HCT116 (cell line): ENCODE measurements at regions not wholly inside any gene's neighbourhood (a gene's known extent, or its start where the extent isn't known, plus 50 kb on each side); places are given as distances from the start of the nearest gene placed in this dataset.

ENCODE experiments used
- ATAC-seq: fragments of 200-7000 bp; cut with Tn5 transposase; 2 replicates; pipeline ENCODE4 v1.9.1; 2020; ENCODE audit warnings: mild to moderate bottlenecking, moderate library complexity
- BruUV-seq: library from RNA; stranded (reverse); fragments of 400-500 nt; replicated peaks from 2 replicates; lab custom pipeline; 2021; lab: Mats Ljungman, UMichigan
- CTCF ChIA-PET: fragments of 300-600 bp; sonication (Branson Sonifier 250); formaldehyde crosslinking; loops from one replicate; lab custom pipeline; 2021; ENCODE audit warnings: antibody characterized with exemption; lab: Charles Lee
- POLR2A ChIA-PET: fragments of 300-600, 350-600 bp; sonication (Branson Sonifier 250); formaldehyde crosslinking; loops from one replicate; lab custom pipeline; 2021; ENCODE audit warnings: antibody characterized with exemption; lab: Charles Lee
- RAD21 ChIA-PET, 2 experiments: fragments of 300-600 bp; sonication (Branson Sonifier 250); formaldehyde crosslinking; loops; one replicate each; lab custom pipeline; 2023; ENCODE audit warnings: low total read pairs in 2 of 2; ENCODE audit not compliant: uncharacterized antibody in 2 of 2, unreplicated experiment in 2 of 2, low non-redundant PET in 1 of 2; lab: Charles Lee
- DNase-seq: peaks from one replicate; pipeline ENCODE4 v3.0.0-alpha.2; 2010; ENCODE audit warnings: low read depth, low spot score
- H2AFZ ChIP-seq: fragments of 200-600 bp; shearing (Covaris generic), sonication (generic); 2 replicates; pipeline ENCODE4 v1.6.1; 2017; ENCODE audit warnings: low read depth, mixed run types, mixed read lengths, antibody characterized with exemption, low read length; ENCODE audit not compliant: poor library complexity, severe bottlenecking
- H3K27ac ChIP-seq: 2 replicates; pipeline ENCODE4 v1.5.1; 2012; ENCODE audit warnings: low read depth, low read length
- H3K27me3 ChIP-seq: fragments of 200-600 bp; sonication (generic); 2 replicates; pipeline ENCODE4 v1.6.1; 2016; ENCODE audit warnings: mixed run types, low read length, mixed read lengths; ENCODE audit not compliant: insufficient read depth
- H3K36me3 ChIP-seq, 2 experiments: fragments of 200-500 bp in 1 of 2; fragments of 200-600 bp in 1 of 2; sonication (Bioruptor generic) in 1 of 2; sonication (generic) in 1 of 2; 2 replicates each; pipeline versions ENCODE4 v1.5.1 to v1.6.1; 2014 to 2016; ENCODE audit warnings: low read length in 2 of 2, inconsistent platforms in 1 of 2, mixed read lengths in 1 of 2, mixed run types in 1 of 2; ENCODE audit not compliant: insufficient read depth in 2 of 2, control insufficient read depth in 1 of 2
- H3K4me1 ChIP-seq, 2 experiments: fragments of 200-600 bp in 1 of 2; sonication (generic) in 1 of 2; 2 replicates each; pipeline versions ENCODE4 v1.5.1 to v1.6.1; 2012 to 2017; ENCODE audit warnings: low read length in 2 of 2, inconsistent platforms in 1 of 2, mild to moderate bottlenecking in 1 of 2, mixed read lengths in 1 of 2, mixed run types in 1 of 2, moderate library complexity in 1 of 2; ENCODE audit not compliant: insufficient read depth in 2 of 2, control insufficient read depth in 1 of 2
- H3K4me2 ChIP-seq: fragments of 200-600 bp; sonication (generic); 2 replicates; pipeline ENCODE4 v1.6.1; 2017; ENCODE audit warnings: mixed run types, low read length, mixed read lengths
- H3K4me3 ChIP-seq, 2 experiments: fragments of 200-600 bp in 1 of 2; sonication (generic) in 1 of 2; replicated peaks in 1 of 2; 2 replicates each; pipeline ENCODE4 v1.5.1; 2011 to 2016; ENCODE audit warnings: low read length in 2 of 2, control low read depth in 1 of 2, low read depth in 1 of 2, mild to moderate bottlenecking in 1 of 2, mixed read lengths in 1 of 2, mixed run types in 1 of 2
- H3K79me2 ChIP-seq: fragments of 200-600 bp; sonication (generic); 2 replicates; pipeline ENCODE4 v1.6.1; 2017; ENCODE audit warnings: mild to moderate bottlenecking, mixed run types, low read length, moderate library complexity, mixed read lengths; ENCODE audit not compliant: insufficient read depth
- H3K9ac ChIP-seq: fragments of 200-600 bp; sonication (generic); 2 replicates; pipeline ENCODE4 v1.6.1; 2016; ENCODE audit warnings: low read length, mixed read lengths
- H3K9me2 ChIP-seq: fragments of 200-600 bp; sonication (generic), shearing (Covaris generic); 2 replicates; pipeline ENCODE4 v1.6.1; 2017; ENCODE audit warnings: mixed run types, mild to moderate bottlenecking, moderate library complexity; ENCODE audit not compliant: insufficient read depth
- H3K9me3 ChIP-seq, 2 experiments: fragments of 200-500 bp in 1 of 2; fragments of 200-600 bp in 1 of 2; sonication (Bioruptor generic) in 1 of 2; sonication (generic) in 1 of 2; 2 replicates each; pipeline ENCODE4 v1.6.1; 2014 to 2017; ENCODE audit warnings: low read length in 2 of 2, mixed read lengths in 2 of 2, inconsistent platforms in 1 of 2, low read depth in 1 of 2, mild to moderate bottlenecking in 1 of 2, mixed run types in 1 of 2, moderate library complexity in 1 of 2; ENCODE audit not compliant: control insufficient read depth in 1 of 2, insufficient read depth in 1 of 2
- H4K20me1 ChIP-seq: fragments of 200-600 bp; sonication (generic), shearing (Covaris generic); 2 replicates; pipeline ENCODE4 v1.6.1; 2017; ENCODE audit warnings: mixed run types, mild to moderate bottlenecking, moderate library complexity; ENCODE audit not compliant: insufficient read depth
- CEBPB ChIP-seq: IDR thresholded peaks from 2 replicates; pipeline ENCODE4 v1.6.1; 2012; ENCODE audit warnings: low read depth
- EGR1 ChIP-seq: IDR thresholded peaks from 2 replicates; pipeline ENCODE4 v1.6.1; 2012; ENCODE audit warnings: low read depth
- ELF1 ChIP-seq: IDR thresholded peaks from 2 replicates; pipeline ENCODE4 v1.6.1; 2012; ENCODE audit warnings: low read depth, borderline replicate concordance
- EZH2phosphoT487 ChIP-seq: fragments of 200-600 bp; IDR thresholded peaks from 2 replicates; pipeline ENCODE4 v1.6.1; 2018; ENCODE audit warnings: antibody characterized with exemption, borderline replicate concordance
- POLR2A ChIP-seq: IDR thresholded peaks from 2 replicates; pipeline ENCODE4 v1.7.0; 2011; ENCODE audit warnings: borderline replicate concordance; ENCODE audit not compliant: insufficient read depth, insufficient read length; ENCODE audit errors: extremely low read depth
- SIN3A ChIP-seq: IDR thresholded peaks from 2 replicates; pipeline ENCODE4 v1.6.1; 2012; ENCODE audit warnings: low read depth
- SP1 ChIP-seq: IDR thresholded peaks from 2 replicates; pipeline ENCODE4 v1.6.1; 2012; ENCODE audit warnings: low read depth
- SRF ChIP-seq: IDR thresholded peaks from 2 replicates; pipeline ENCODE4 v1.6.1; 2012; ENCODE audit warnings: low read depth
- ZNF274 ChIP-seq: fragments of 200-500 bp; sonication (Bioruptor generic); IDR thresholded peaks from 2 replicates; pipeline ENCODE4 v1.6.1; 2014; ENCODE audit warnings: mild to moderate bottlenecking, low read depth, low read length, inconsistent platforms
- intact Hi-C: fragments of 100-400 bp; cut with micrococcal nuclease; formaldehyde crosslinking; loops from 2 replicates; pipeline ENCODE4 v1.10.0; 2022
- TF ChIP-seq, protein P1 (sequence below): IDR thresholded peaks from 2 replicates; pipeline ENCODE4 v1.6.1; 2012; ENCODE audit warnings: low read depth
- TF ChIP-seq, protein P2 (sequence below), 3 experiments: fragments of 200-600 bp in 1 of 3; sonication (generic) in 1 of 3; IDR thresholded peaks in 2 of 3; conservative IDR thresholded peaks in 1 of 3; 2 replicates each; pipeline ENCODE4 v1.5.1; 2012 to 2017; ENCODE audit warnings: low read depth in 2 of 3, low read length in 2 of 3, antibody characterized with exemption in 1 of 3, borderline replicate concordance in 1 of 3, control low read depth in 1 of 3, mild to moderate bottlenecking in 1 of 3, mixed read lengths in 1 of 3, mixed run types in 1 of 3, moderate library complexity in 1 of 3; ENCODE audit not compliant: insufficient read depth in 1 of 3

DNA sequence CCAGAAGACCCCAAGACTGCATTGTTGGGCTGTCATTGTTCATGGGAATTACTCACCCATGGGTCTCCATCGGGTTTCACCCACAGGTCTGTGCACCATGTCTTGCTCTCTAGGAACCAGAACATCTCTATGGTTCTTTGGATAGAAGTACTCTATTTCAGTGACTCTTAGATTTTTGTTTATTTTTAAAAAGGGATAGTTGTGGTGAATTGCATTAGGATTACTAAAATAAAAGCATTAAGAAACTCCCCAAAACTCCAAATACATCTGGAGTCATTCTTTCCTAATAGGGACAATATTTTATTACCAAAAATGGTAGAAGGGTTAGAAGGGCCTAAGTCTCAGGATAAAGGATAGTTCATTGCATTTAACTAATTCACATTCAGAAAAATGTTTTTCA lies 166.9 kb upstream of the TNFAIP3 start:
- no peak overlapping the region for H2AFZ ChIP-seq
- ChIA-PET CTCF (no interaction called here), RAD21 (no interaction called here), POLR2A (no interaction called here)
- BruUV-seq: no TSS peak
- H3K9ac ChIP-seq: no peak overlapping the region
- H4K20me1 ChIP-seq: no peaks in the 10 kb centered on the region
- TF ChIP-seq POLR2A (no peak), EZH2phosphoT487 (no peak), EGR1 (no peak), ELF1 (no peak), ZNF274 (no peak)
- no peak for ATAC-seq
- intact Hi-C loops: no loop called here
- no peak overlapping the region for H3K27ac ChIP-seq
- no peaks in the 10 kb centered on the region for H3K36me3 ChIP-seq
- H3K9me2 ChIP-seq: no peaks in the 10 kb centered on the region
- H3K4me3 ChIP-seq: no peak overlapping the region
- H3K79me2 ChIP-seq: no peaks in the 10 kb centered on the region
- H3K4me1 ChIP-seq: peaks cover 0 to 7% of the 10 kb centered on the region in 2 experiments; a peak in 2 of 4 replicates
- no peak overlapping the region for H3K4me2 ChIP-seq
- H3K9me3 ChIP-seq: no peaks in the 10 kb centered on the region
- H3K27me3 ChIP-seq: no peaks in the 10 kb centered on the region
- no peak for DNase-seq

DNA sequence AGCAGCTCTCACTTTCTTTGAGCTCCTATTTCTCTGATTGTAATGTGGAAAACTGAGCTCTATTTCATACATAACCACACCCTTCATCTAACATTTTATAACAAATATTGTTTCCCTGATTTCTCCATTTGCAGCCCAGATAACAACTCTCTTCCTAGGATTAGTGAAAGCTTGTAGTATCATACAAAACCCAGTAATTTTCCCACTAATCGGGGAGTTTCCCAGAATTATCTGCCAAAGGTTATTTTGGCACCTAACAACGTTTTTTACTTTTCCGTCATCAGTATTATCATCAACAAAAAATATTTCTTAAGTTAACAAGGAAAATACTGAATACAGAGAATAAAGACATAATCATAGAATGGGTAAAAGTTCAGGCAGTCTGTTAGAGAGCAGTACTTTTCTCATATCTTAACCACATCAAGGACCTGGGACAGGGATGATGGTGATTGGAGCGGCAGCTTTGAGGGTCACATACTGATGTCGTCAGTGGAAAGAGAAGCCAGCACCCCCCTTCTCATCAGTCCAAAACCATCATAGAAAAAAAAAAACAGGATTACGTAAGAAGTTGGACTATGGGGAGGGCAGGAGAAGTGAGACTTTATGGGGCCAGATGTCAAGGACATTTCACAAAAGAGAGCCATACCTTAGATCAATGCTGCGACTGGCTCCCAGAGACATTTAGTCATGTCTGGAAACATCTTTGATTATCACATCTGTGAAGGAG lies 166.1 kb upstream of the TNFAIP3 start:
- POLR2A ChIA-PET: no interaction called here
- intact Hi-C loops: no loop called here
- TF ChIP-seq ELF1: no peak
- TF ChIP-seq CEBPB: no peak
- TF ChIP-seq SRF: no peak
- TF ChIP-seq, protein P1, sequence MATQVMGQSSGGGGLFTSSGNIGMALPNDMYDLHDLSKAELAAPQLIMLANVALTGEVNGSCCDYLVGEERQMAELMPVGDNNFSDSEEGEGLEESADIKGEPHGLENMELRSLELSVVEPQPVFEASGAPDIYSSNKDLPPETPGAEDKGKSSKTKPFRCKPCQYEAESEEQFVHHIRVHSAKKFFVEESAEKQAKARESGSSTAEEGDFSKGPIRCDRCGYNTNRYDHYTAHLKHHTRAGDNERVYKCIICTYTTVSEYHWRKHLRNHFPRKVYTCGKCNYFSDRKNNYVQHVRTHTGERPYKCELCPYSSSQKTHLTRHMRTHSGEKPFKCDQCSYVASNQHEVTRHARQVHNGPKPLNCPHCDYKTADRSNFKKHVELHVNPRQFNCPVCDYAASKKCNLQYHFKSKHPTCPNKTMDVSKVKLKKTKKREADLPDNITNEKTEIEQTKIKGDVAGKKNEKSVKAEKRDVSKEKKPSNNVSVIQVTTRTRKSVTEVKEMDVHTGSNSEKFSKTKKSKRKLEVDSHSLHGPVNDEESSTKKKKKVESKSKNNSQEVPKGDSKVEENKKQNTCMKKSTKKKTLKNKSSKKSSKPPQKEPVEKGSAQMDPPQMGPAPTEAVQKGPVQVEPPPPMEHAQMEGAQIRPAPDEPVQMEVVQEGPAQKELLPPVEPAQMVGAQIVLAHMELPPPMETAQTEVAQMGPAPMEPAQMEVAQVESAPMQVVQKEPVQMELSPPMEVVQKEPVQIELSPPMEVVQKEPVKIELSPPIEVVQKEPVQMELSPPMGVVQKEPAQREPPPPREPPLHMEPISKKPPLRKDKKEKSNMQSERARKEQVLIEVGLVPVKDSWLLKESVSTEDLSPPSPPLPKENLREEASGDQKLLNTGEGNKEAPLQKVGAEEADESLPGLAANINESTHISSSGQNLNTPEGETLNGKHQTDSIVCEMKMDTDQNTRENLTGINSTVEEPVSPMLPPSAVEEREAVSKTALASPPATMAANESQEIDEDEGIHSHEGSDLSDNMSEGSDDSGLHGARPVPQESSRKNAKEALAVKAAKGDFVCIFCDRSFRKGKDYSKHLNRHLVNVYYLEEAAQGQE: no peak
- no peak for TF ChIP-seq SP1
- TF ChIP-seq, protein P2, sequence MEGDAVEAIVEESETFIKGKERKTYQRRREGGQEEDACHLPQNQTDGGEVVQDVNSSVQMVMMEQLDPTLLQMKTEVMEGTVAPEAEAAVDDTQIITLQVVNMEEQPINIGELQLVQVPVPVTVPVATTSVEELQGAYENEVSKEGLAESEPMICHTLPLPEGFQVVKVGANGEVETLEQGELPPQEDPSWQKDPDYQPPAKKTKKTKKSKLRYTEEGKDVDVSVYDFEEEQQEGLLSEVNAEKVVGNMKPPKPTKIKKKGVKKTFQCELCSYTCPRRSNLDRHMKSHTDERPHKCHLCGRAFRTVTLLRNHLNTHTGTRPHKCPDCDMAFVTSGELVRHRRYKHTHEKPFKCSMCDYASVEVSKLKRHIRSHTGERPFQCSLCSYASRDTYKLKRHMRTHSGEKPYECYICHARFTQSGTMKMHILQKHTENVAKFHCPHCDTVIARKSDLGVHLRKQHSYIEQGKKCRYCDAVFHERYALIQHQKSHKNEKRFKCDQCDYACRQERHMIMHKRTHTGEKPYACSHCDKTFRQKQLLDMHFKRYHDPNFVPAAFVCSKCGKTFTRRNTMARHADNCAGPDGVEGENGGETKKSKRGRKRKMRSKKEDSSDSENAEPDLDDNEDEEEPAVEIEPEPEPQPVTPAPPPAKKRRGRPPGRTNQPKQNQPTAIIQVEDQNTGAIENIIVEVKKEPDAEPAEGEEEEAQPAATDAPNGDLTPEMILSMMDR (IDR thresholded peaks at IDR 0.05 in 2 of 3, conservative IDR thresholded peaks at IDR 0.05 in 1 of 3; ENCODE audit: borderline replicate concordance in 1 of 3, insufficient read depth in 1 of 3, low read depth in 2 of 3, low read length in 2 of 3): no peak
- no peak for TF ChIP-seq SIN3A

More for the DNA sequence above, 166.1 kb upstream of the TNFAIP3 start:
- Histone ChIP-seq H3K27me3 (no peaks in the 10 kb centered on the region), H3K4me1 (peaks cover 0 to 9% of the 10 kb centered on the region in 2 experiments; a peak in 2 of 4 replicates), H3K4me3 (no peak overlapping the region), H3K4me2 (no peak overlapping the region), H3K36me3 (no peaks in the 10 kb centered on the region), H3K9me3 (no peaks in the 10 kb centered on the region), H3K27ac (no peak overlapping the region), H3K9me2 (no peaks in the 10 kb centered on the region), H4K20me1 (no peaks in the 10 kb centered on the region), H2AFZ (no peak overlapping the region), H3K9ac (no peak overlapping the region), H3K79me2 (no peaks in the 10 kb centered on the region)
- BruUV-seq: no TSS peak
- ChIA-PET CTCF (no interaction called here), RAD21 (no interaction called here)
- DNase-seq (no peak), ATAC-seq (no peak)
